22Rv1 (cell line): ENCODE measurements at regions not wholly inside any gene's neighbourhood (a gene's known extent, or its start where the extent isn't known, plus 50 kb on each side); places are given as distances from the start of the nearest gene placed in this dataset.

Source experiments
- ZFX ChIP-seq: fragments of 450-650 bp; IDR thresholded peaks from 2 replicates; pipeline ENCODE4 v1.6.1; 2017; ENCODE audit warnings: antibody characterized with exemption, borderline replicate concordance
- TF ChIP-seq, protein P1 (sequence below): fragments of 450-650 bp; IDR thresholded peaks from 2 replicates; pipeline ENCODE4 v1.5.1; 2017; ENCODE audit warnings: mild to moderate bottlenecking

DNA sequence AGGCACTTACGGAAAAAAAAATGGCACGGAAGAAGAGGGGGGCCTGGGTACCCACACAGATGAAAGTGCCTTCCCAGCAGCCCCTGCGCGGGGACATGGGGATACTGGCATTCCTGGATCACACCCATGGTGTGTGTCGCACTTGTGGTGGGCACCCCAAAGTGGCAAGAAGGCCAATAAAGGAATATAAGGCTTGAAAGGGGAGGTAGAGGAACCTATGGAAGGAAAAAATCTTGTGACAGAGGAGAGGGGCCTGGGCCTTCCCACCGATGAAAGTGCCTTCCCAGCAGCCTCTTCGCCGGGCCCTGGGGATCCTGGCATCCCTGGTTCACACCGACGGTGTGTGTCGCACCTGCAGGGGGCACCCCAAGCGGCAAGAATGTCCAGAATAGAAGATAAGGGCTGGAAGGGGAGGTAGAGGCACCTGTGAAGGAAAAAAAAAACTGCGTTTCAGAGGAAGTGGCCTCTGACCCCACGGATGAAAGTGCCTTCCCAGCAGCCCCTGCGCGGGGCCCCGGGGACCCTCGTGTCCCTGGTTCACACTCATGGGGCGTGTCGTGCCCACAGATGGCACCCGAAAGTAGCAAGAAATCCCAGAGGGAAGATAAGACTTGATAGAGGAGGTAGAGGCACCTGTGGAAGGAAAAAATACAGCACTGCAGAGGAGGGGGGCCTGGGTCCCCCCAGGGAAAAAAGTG is 284.0 kb downstream of the ALG10 start:
- TF ChIP-seq, protein P1, sequence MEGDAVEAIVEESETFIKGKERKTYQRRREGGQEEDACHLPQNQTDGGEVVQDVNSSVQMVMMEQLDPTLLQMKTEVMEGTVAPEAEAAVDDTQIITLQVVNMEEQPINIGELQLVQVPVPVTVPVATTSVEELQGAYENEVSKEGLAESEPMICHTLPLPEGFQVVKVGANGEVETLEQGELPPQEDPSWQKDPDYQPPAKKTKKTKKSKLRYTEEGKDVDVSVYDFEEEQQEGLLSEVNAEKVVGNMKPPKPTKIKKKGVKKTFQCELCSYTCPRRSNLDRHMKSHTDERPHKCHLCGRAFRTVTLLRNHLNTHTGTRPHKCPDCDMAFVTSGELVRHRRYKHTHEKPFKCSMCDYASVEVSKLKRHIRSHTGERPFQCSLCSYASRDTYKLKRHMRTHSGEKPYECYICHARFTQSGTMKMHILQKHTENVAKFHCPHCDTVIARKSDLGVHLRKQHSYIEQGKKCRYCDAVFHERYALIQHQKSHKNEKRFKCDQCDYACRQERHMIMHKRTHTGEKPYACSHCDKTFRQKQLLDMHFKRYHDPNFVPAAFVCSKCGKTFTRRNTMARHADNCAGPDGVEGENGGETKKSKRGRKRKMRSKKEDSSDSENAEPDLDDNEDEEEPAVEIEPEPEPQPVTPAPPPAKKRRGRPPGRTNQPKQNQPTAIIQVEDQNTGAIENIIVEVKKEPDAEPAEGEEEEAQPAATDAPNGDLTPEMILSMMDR: peak; percentile 26; the same call in 1 of the 2 replicates
- TF ChIP-seq ZFX: no peak
